Keratinocyte (primary cell): ENCODE measurements at regions not wholly inside any gene's neighbourhood (a gene's known extent, or its start where the extent isn't known, plus 50 kb on each side); places are given as distances from the start of the nearest gene placed in this dataset.

Experiments used
- DNase-seq: peaks from one replicate; pipeline ENCODE4 v3.0.0-alpha.2; 2011; ENCODE audit warnings: low read depth, missing footprints, low spot score
- FAIRE-seq: peaks from 2 replicates; lab custom pipeline; 2011; peaks lifted over from hg19 to GRCh38; lab: Jason Lieb, UNC
- H2AFZ ChIP-seq: 2 replicates; pipeline ENCODE4 v1.6.0; 2012; ENCODE audit warnings: low read length, control low read depth, inconsistent platforms; ENCODE audit not compliant: control insufficient read depth
- H3K27ac ChIP-seq: 2 replicates; pipeline ENCODE4 v1.5.1; 2011; ENCODE audit warnings: low read length; ENCODE audit not compliant: control insufficient read depth, insufficient read depth
- H3K27me3 ChIP-seq: 3 replicates; pipeline ENCODE4 v1.6.0; 2011; ENCODE audit warnings: low read length; ENCODE audit not compliant: control insufficient read depth, insufficient read depth; ENCODE audit errors: extremely low read depth
- H3K36me3 ChIP-seq, 2 experiments: 2 replicates in 1 of 2; 3 replicates in 1 of 2; pipeline ENCODE4 v1.5.1; 2011; ENCODE audit warnings: low read length in 2 of 2, mild to moderate bottlenecking in 1 of 2; ENCODE audit not compliant: control insufficient read depth in 2 of 2, insufficient read depth in 2 of 2; ENCODE audit errors: extremely low read depth in 1 of 2
- H3K4me1 ChIP-seq: 3 replicates; pipeline ENCODE4 v1.5.1; 2011; ENCODE audit warnings: low read length; ENCODE audit not compliant: control insufficient read depth, insufficient read depth; ENCODE audit errors: extremely low read depth
- H3K4me2 ChIP-seq: 3 replicates; pipeline ENCODE4 v1.6.0; 2011; ENCODE audit warnings: low read depth, low read length; ENCODE audit not compliant: control insufficient read depth, insufficient read depth; ENCODE audit errors: extremely low read depth
- H3K4me3 ChIP-seq, 3 experiments: fragments of 200-600 bp in 1 of 3; sonication (generic) in 1 of 3; 2 replicates in 2 of 3; 3 replicates in 1 of 3; pipeline ENCODE4 v1.5.1; 2011 to 2016; ENCODE audit warnings: low read length in 3 of 3, mild to moderate bottlenecking in 3 of 3, control low read depth in 2 of 3, inconsistent platforms in 1 of 3, low read depth in 1 of 3, mixed read lengths in 1 of 3, mixed run types in 1 of 3, moderate library complexity in 1 of 3; ENCODE audit not compliant: control insufficient read depth in 2 of 3, insufficient read depth in 2 of 3; ENCODE audit errors: extremely low read depth in 1 of 3
- H3K79me2 ChIP-seq: 2 replicates; pipeline ENCODE4 v1.6.0; 2012; ENCODE audit warnings: low read length; ENCODE audit not compliant: control insufficient read depth, insufficient read depth
- H3K9ac ChIP-seq: 3 replicates; pipeline ENCODE4 v1.6.0; 2011; ENCODE audit warnings: low read length; ENCODE audit not compliant: control insufficient read depth, insufficient read depth; ENCODE audit errors: extremely low read depth
- H3K9me1 ChIP-seq: 3 replicates; pipeline ENCODE4 v1.6.0; 2011; ENCODE audit warnings: low read length; ENCODE audit not compliant: control insufficient read depth, insufficient read depth; ENCODE audit errors: extremely low read depth
- H3K9me3 ChIP-seq: 2 replicates; pipeline ENCODE4 v1.5.1; 2012; ENCODE audit warnings: low read depth, low read length; ENCODE audit not compliant: control insufficient read depth
- H4K20me1 ChIP-seq: 3 replicates; pipeline ENCODE4 v1.6.0; 2011; ENCODE audit warnings: low read length; ENCODE audit not compliant: control insufficient read depth, insufficient read depth; ENCODE audit errors: extremely low read depth
- EZH2 ChIP-seq: IDR thresholded peaks from one replicate; pipeline ENCODE4 v1.6.1; 2012; ENCODE audit warnings: inconsistent platforms, mild to moderate bottlenecking, low read length, moderate library complexity
- dilution Hi-C: fragments of 300-500 bp; cut with MboI; formaldehyde crosslinking; loops from one replicate; pipeline ENCODE4 v1.7.0; 2020; ENCODE audit warnings: low sequenced_read_pairs; ENCODE audit not compliant: extremely low pct_ligation_motif_present
- TF ChIP-seq, protein P1 (sequence below), 3 experiments: IDR thresholded peaks in 1 of 3; conservative IDR thresholded peaks in 1 of 3; optimal IDR thresholded peaks in 1 of 3; 2 replicates in 2 of 3; 3 replicates in 1 of 3; pipeline versions ENCODE3 to v1.5.1; 2011; ENCODE audit warnings: low read length in 3 of 3, mild to moderate bottlenecking in 3 of 3, moderate library complexity in 2 of 3, control low read depth in 1 of 3, inconsistent platforms in 1 of 3; ENCODE audit not compliant: insufficient read depth in 2 of 3; ENCODE audit errors: extremely low read depth in 1 of 3

DNA sequence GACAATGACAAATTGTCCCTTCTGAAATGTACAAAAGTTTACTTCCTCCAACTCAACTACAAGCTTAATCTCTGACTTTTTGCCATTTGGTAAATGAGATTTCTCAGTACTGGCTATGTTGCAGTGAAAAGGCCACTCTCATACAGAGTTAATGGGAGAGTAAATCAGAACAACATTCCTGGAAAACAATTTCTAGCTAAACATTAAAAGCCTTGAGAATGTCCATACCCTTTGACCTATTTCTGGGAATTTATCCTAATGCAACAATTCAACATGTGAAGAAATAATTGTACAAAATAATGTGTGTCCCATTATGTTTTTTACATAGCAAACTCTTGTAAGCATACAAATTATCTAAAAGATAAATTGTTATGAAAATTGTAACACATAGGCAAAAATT lies 56.3 kb upstream of the SPEF2 start:
- Histone ChIP-seq H4K20me1 (no peaks in the 10 kb centered on the region), H3K27ac (no peak overlapping the region), H3K9ac (no peak overlapping the region), H3K4me1 (no peaks in the 10 kb centered on the region), H3K4me2 (no peak overlapping the region), H3K27me3 (no peaks in the 10 kb centered on the region), H3K79me2 (no peaks in the 10 kb centered on the region), H3K4me3 (no peak overlapping the region), H3K36me3 (no peaks in the 10 kb centered on the region), H2AFZ (no peak overlapping the region), H3K9me3 (no peaks in the 10 kb centered on the region), H3K9me1 (no peaks in the 10 kb centered on the region)
- FAIRE-seq = no peak
- TF ChIP-seq EZH2 = no peak
- TF ChIP-seq, protein P1, sequence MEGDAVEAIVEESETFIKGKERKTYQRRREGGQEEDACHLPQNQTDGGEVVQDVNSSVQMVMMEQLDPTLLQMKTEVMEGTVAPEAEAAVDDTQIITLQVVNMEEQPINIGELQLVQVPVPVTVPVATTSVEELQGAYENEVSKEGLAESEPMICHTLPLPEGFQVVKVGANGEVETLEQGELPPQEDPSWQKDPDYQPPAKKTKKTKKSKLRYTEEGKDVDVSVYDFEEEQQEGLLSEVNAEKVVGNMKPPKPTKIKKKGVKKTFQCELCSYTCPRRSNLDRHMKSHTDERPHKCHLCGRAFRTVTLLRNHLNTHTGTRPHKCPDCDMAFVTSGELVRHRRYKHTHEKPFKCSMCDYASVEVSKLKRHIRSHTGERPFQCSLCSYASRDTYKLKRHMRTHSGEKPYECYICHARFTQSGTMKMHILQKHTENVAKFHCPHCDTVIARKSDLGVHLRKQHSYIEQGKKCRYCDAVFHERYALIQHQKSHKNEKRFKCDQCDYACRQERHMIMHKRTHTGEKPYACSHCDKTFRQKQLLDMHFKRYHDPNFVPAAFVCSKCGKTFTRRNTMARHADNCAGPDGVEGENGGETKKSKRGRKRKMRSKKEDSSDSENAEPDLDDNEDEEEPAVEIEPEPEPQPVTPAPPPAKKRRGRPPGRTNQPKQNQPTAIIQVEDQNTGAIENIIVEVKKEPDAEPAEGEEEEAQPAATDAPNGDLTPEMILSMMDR (optimal IDR thresholded peaks at IDR 0.05 in 1 of 3, IDR thresholded peaks at IDR 0.05 in 1 of 3, conservative IDR thresholded peaks at IDR 0.05 in 1 of 3; ENCODE audit: extremely low read depth in 1 of 3, insufficient read depth in 2 of 3, low read length in 3 of 3) = no peak
- dilution Hi-C loops = no loop called here
- no peak for DNase-seq

DNA sequence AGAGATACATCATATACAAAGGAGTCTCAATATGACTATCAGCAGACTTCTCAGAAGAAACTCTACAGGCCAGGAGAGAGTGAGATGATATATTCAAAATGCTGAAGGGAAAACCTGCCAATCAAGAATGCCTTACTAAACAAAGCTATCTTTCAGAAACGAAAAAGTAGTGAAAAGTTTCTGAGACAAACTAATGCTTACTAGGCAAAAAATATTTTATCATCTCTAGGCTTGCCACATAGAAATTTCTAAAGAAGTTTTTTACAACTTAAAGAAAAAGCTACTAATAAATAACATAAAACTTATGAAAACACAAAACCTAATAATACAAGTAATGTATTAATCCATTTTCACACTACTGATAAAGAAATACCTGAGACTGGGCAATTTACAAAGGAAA lies 59.9 kb upstream of the SPEF2 start:
- H2AFZ ChIP-seq = no peak overlapping the region

More for the DNA sequence above, 59.9 kb upstream of the SPEF2 start:
- no peak for DNase-seq
- H3K27me3 ChIP-seq = no peaks in the 10 kb centered on the region
- dilution Hi-C loops = no loop called here
- H3K4me3 ChIP-seq = no peak overlapping the region
- no peak overlapping the region for H3K4me2 ChIP-seq
- H3K9me3 ChIP-seq = no peaks in the 10 kb centered on the region
- H3K36me3 ChIP-seq = no peaks in the 10 kb centered on the region
- no peak overlapping the region for H3K27ac ChIP-seq
- no peaks in the 10 kb centered on the region for H3K9me1 ChIP-seq
- TF ChIP-seq EZH2 = no peak
- TF ChIP-seq, protein P1 (optimal IDR thresholded peaks at IDR 0.05 in 1 of 3, IDR thresholded peaks at IDR 0.05 in 1 of 3, conservative IDR thresholded peaks at IDR 0.05 in 1 of 3; ENCODE audit: extremely low read depth in 1 of 3, insufficient read depth in 2 of 3, low read length in 3 of 3) = no peak
- no peaks in the 10 kb centered on the region for H4K20me1 ChIP-seq
- no peaks in the 10 kb centered on the region for H3K79me2 ChIP-seq
- no peak overlapping the region for H3K9ac ChIP-seq
- H3K4me1 ChIP-seq = no peaks in the 10 kb centered on the region
- no peak for FAIRE-seq
